ENCODE measurements at regions not wholly inside any gene's neighbourhood (a gene's known extent, or its start where the extent isn't known, plus 50 kb on each side); places are given as distances from the start of the nearest gene placed in this dataset.

GRCh38 chr11:39971938-39972337 lies 1487.5 kb downstream of the LRRC4C start:
- TF ChIP-seq CTCF (IDR thresholded peaks at IDR 0.05; ENCODE audit: low read length) (no peak), EZH2 (IDR thresholded peaks at IDR 0.05; ENCODE audit: borderline replicate concordance, low read length) (no peak)
